GM12891 (cell line): ENCODE measurements at regions not wholly inside any gene's neighbourhood (a gene's known extent, or its start where the extent isn't known, plus 50 kb on each side); places are given as distances from the start of the nearest gene placed in this dataset.
"Not testable (repeated sequence)": the region's sequence is repeated elsewhere in the genome, so short reads cannot be mapped to it uniquely, and the experiment has no call there.

Experiments
- DNase-seq: peaks from one replicate; pipeline ENCODE4 v3.0.0; 2011; ENCODE audit warnings: low spot score; ENCODE audit not compliant: insufficient read length
- FAIRE-seq: peaks from 2 replicates; lab custom pipeline; 2011; peaks lifted over from hg19 to GRCh38; lab: Jason Lieb, UNC
- PAX5 ChIP-seq: IDR thresholded peaks from 2 replicates; pipeline ENCODE4 v1.6.1; 2011; ENCODE audit warnings: low read length, moderate library complexity, mild to moderate bottlenecking; ENCODE audit not compliant: insufficient read depth, severe bottlenecking
- POLR2A ChIP-seq: IDR thresholded peaks from 2 replicates; pipeline ENCODE4 v1.6.1; 2011; ENCODE audit warnings: low read depth, low read length, control low read depth
- POLR2AphosphoS5 ChIP-seq: IDR thresholded peaks from 2 replicates; pipeline ENCODE4 v1.6.1; 2011; ENCODE audit warnings: low read depth, low read length, control low read depth
- POU2F2 ChIP-seq: IDR thresholded peaks from 2 replicates; pipeline ENCODE4 v1.6.1; 2011; ENCODE audit warnings: low read depth, mild to moderate bottlenecking, control low read depth, low read length, moderate library complexity
- SPI1 ChIP-seq: IDR thresholded peaks from 2 replicates; pipeline ENCODE4 v1.6.1; 2011; ENCODE audit warnings: low read depth, low read length, control low read depth
- TAF1 ChIP-seq: IDR thresholded peaks from 2 replicates; pipeline ENCODE4 v1.6.1; 2011; ENCODE audit warnings: low read depth, low read length, control low read depth

- no peak for TF ChIP-seq PAX5
- TF ChIP-seq TAF1, result no peak
- TF ChIP-seq SPI1, result no peak
- no peak for TF ChIP-seq POLR2AphosphoS5
- no peak for TF ChIP-seq POU2F2
- TF ChIP-seq POLR2A, result no peak
- no peak for DNase-seq
- no peak for FAIRE-seq
Measured at GRCh38 chr2:34159901-34160300, 560.8 kb upstream of the FAM98A start.

GRCh38 chr2:34153484-34153883, 554.4 kb upstream of the FAM98A start:
- no peak for TF ChIP-seq POLR2A
- no peak for TF ChIP-seq POU2F2
- TF ChIP-seq PAX5, result no peak
- TF ChIP-seq TAF1, result no peak
- no peak for TF ChIP-seq POLR2AphosphoS5
- TF ChIP-seq SPI1, result no peak
- FAIRE-seq (no peak), DNase-seq (no peak)

GRCh38 chr2:34147780-34148179, 548.7 kb upstream of the FAM98A start:
- TF ChIP-seq POLR2A (no peak), POU2F2 (no peak), TAF1 (no peak), SPI1 (no peak), PAX5 (no peak), POLR2AphosphoS5 (no peak)
- FAIRE-seq (no peak), DNase-seq (no peak)

GRCh38 chr2:34143149-34143548, 544.0 kb upstream of the FAM98A start:
- no peak for FAIRE-seq
- no peak for DNase-seq
- TF ChIP-seq TAF1, result no peak
- TF ChIP-seq POLR2AphosphoS5, result no peak
- TF ChIP-seq POLR2A, result no peak
- no peak for TF ChIP-seq SPI1
- no peak for TF ChIP-seq POU2F2
- TF ChIP-seq PAX5, result no peak

GRCh38 chr2:34142531-34143008, 543.5 kb upstream of the FAM98A start:
- FAIRE-seq, DNase-seq: not testable (repeated sequence)

- DNase-seq, FAIRE-seq: not testable (repeated sequence)
Measured at GRCh38 chr2:34133065-34133464, 534.0 kb upstream of the FAM98A start.

- DNase-seq (no peak), FAIRE-seq (no peak)
- TF ChIP-seq TAF1, result no peak
- TF ChIP-seq POLR2A, result no peak
- no peak for TF ChIP-seq PAX5
- TF ChIP-seq POLR2AphosphoS5, result no peak
- TF ChIP-seq POU2F2, result no peak
- TF ChIP-seq SPI1, result no peak
Measured at GRCh38 chr2:34126279-34126678, 527.2 kb upstream of the FAM98A start.

GRCh38 chr2:34123996-34124785, 525.1 kb upstream of the FAM98A start:
- TF ChIP-seq POLR2AphosphoS5, result no peak
- no peak for TF ChIP-seq PAX5
- no peak for TF ChIP-seq POU2F2
- no peak for TF ChIP-seq SPI1
- no peak for TF ChIP-seq POLR2A
- no peak for TF ChIP-seq TAF1
- FAIRE-seq (no peak), DNase-seq (no peak)

GRCh38 chr2:34121076-34121475, 522.0 kb upstream of the FAM98A start:
- TF ChIP-seq POU2F2, result no peak
- no peak for TF ChIP-seq SPI1
- TF ChIP-seq POLR2A, result no peak
- TF ChIP-seq TAF1, result no peak
- no peak for TF ChIP-seq POLR2AphosphoS5
- no peak for TF ChIP-seq PAX5
- FAIRE-seq (no peak), DNase-seq (no peak)

- DNase-seq (no peak), FAIRE-seq (no peak)
- TF ChIP-seq POU2F2, result no peak
- TF ChIP-seq PAX5, result no peak
- no peak for TF ChIP-seq POLR2A
- TF ChIP-seq TAF1, result no peak
- TF ChIP-seq SPI1, result no peak
- no peak for TF ChIP-seq POLR2AphosphoS5
Measured at GRCh38 chr2:34115076-34115475, 516.0 kb upstream of the FAM98A start.

GRCh38 chr2:34112161-34112560, 513.1 kb upstream of the FAM98A start:
- DNase-seq, result no peak
- TF ChIP-seq POLR2A, result no peak
- TF ChIP-seq POLR2AphosphoS5, result no peak
- TF ChIP-seq TAF1, result no peak
- no peak for TF ChIP-seq POU2F2
- no peak for TF ChIP-seq SPI1
- no peak for TF ChIP-seq PAX5
- no peak for FAIRE-seq
